ENCODE measurements at regions not wholly inside any gene's neighbourhood (a gene's known extent, or its start where the extent isn't known, plus 50 kb on each side); places are given as distances from the start of the nearest gene placed in this dataset.

- no peak for TF ChIP-seq POLR2AphosphoS5 (IDR thresholded peaks at IDR 0.05; ENCODE audit: low read depth, low read length)
- no peak for TF ChIP-seq NRF1 (IDR thresholded peaks at IDR 0.05; ENCODE audit: low read depth, low read length)
- TF ChIP-seq, protein P1, sequence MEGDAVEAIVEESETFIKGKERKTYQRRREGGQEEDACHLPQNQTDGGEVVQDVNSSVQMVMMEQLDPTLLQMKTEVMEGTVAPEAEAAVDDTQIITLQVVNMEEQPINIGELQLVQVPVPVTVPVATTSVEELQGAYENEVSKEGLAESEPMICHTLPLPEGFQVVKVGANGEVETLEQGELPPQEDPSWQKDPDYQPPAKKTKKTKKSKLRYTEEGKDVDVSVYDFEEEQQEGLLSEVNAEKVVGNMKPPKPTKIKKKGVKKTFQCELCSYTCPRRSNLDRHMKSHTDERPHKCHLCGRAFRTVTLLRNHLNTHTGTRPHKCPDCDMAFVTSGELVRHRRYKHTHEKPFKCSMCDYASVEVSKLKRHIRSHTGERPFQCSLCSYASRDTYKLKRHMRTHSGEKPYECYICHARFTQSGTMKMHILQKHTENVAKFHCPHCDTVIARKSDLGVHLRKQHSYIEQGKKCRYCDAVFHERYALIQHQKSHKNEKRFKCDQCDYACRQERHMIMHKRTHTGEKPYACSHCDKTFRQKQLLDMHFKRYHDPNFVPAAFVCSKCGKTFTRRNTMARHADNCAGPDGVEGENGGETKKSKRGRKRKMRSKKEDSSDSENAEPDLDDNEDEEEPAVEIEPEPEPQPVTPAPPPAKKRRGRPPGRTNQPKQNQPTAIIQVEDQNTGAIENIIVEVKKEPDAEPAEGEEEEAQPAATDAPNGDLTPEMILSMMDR (IDR thresholded peaks at IDR 0.05): no peak
- TF ChIP-seq EP300 (IDR thresholded peaks at IDR 0.05; ENCODE audit: borderline replicate concordance in 1 of 2, low read depth in 1 of 2, low read length in 1 of 2): no peak
- TF ChIP-seq, protein P2, sequence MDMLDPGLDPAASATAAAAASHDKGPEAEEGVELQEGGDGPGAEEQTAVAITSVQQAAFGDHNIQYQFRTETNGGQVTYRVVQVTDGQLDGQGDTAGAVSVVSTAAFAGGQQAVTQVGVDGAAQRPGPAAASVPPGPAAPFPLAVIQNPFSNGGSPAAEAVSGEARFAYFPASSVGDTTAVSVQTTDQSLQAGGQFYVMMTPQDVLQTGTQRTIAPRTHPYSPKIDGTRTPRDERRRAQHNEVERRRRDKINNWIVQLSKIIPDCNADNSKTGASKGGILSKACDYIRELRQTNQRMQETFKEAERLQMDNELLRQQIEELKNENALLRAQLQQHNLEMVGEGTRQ (IDR thresholded peaks at IDR 0.05; ENCODE audit: borderline replicate concordance, low read depth, low read length): no peak
- TF ChIP-seq MXI1 (IDR thresholded peaks at IDR 0.05; ENCODE audit: low read depth, low read length): no peak
- no peak for TF ChIP-seq FOXM1 (IDR thresholded peaks at IDR 0.05; ENCODE audit: low read depth)
- TF ChIP-seq RFX5 (IDR thresholded peaks at IDR 0.05; ENCODE audit: low read length): no peak
- TF ChIP-seq RCOR1 (IDR thresholded peaks at IDR 0.05; ENCODE audit: low read length): no peak
- TF ChIP-seq TEAD4 (IDR thresholded peaks at IDR 0.05; ENCODE audit: borderline replicate concordance, insufficient read depth): no peak
- TF ChIP-seq, protein P3, sequence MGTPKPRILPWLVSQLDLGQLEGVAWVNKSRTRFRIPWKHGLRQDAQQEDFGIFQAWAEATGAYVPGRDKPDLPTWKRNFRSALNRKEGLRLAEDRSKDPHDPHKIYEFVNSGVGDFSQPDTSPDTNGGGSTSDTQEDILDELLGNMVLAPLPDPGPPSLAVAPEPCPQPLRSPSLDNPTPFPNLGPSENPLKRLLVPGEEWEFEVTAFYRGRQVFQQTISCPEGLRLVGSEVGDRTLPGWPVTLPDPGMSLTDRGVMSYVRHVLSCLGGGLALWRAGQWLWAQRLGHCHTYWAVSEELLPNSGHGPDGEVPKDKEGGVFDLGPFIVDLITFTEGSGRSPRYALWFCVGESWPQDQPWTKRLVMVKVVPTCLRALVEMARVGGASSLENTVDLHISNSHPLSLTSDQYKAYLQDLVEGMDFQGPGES (IDR thresholded peaks at IDR 0.05; ENCODE audit: low read depth, low read length): no peak
- no peak for TF ChIP-seq TAF1 (IDR thresholded peaks at IDR 0.05; ENCODE audit: borderline replicate concordance, low read depth, low read length)
- no peak for TF ChIP-seq JUND (IDR thresholded peaks at IDR 0.05)
These were observed 189.2 kb downstream of the HINT1 start for GRCh38 chr5:130975847-130976246.
